HG02588 (cell line): ENCODE measurements at regions not wholly inside any gene's neighbourhood (a gene's known extent, or its start where the extent isn't known, plus 50 kb on each side); places are given as distances from the start of the nearest gene placed in this dataset.
A peak's percentile ranks its signal among the peaks of the same experiment; 100 is the strongest.

Experiments
- ATAC-seq: cut with Tn5 transposase; IDR thresholded peaks from one replicate; pipeline ENCODE4 v1.9.1; 2021; ENCODE audit warnings: mild to moderate bottlenecking, moderate library complexity; ENCODE audit not compliant: unreplicated experiment

- ATAC-seq, result peak; percentile 43
Measured at GRCh38 chr13:99436686-99437416, 64.4 kb upstream of the TM9SF2 start.

GRCh38 chr13:99439048-99439447, 62.2 kb upstream of the TM9SF2 start:
- ATAC-seq, result no peak

GRCh38 chr13:99439850-99440604, 61.2 kb upstream of the TM9SF2 start:
- ATAC-seq, result no peak

GRCh38 chr13:99442273-99442895, 58.9 kb upstream of the TM9SF2 start:
- no peak for ATAC-seq

GRCh38 chr13:99446242-99446641, 55.0 kb upstream of the TM9SF2 start:
- ATAC-seq, result no peak

GRCh38 chr13:99448546-99448945, 52.7 kb upstream of the TM9SF2 start:
- no peak for ATAC-seq

GRCh38 chr13:99450416-99450815, 50.9 kb upstream of the TM9SF2 start:
- ATAC-seq, result no peak
